ENCODE measurements at regions not wholly inside any gene's neighbourhood (a gene's known extent, or its start where the extent isn't known, plus 50 kb on each side); places are given as distances from the start of the nearest gene placed in this dataset.

DNA sequence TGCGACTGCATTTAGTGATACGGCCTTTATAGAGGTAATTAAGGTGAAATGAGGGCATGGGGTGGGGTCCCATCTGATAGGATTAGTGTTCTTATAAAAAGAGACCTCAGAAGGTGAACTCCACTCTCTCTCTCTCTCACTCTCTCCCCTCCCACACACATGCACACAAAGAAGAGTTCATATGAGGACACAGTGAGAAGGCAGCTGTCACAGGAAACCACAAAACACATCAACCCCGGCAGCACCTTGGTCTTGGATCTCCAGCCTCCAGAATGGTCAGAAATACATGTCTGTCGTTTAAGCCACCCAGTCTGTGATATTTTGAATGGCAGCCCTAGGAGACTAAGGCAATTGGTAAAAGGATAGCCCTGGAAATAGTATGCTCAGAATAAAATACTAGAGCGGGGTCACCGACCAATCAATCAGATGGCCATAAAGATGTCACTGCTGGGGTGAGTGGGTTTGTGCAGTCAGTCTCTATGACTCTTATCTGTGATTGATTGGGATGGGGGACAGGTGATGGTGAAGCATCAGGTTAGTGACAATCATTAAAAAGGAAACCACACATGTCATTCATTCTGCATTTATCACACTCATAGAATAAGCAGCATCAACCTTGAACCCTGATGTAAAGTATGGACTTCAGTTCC is 118.9 kb upstream of the POU3F3 start:
- DNase-seq, result no peak

DNA sequence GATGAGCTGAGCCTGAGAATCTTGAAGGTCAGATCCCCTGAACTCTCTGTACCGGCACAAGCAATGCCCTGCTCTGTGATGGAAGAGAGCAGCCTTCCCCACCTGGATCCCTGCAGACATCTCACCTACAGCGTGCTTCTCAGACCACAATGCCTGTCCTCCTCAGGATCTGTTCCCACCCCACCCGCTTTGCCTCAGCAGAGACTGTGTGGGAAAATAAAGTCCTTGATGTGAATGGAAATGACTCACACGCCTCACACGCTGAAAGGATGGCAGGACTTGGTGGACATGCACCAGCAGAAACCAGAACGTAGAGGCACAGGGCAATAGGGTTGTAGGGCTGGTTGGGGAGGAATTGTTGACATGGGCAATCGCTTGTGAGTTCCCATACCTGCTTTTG is 117.9 kb upstream of the POU3F3 start:
- no peak for DNase-seq

DNA sequence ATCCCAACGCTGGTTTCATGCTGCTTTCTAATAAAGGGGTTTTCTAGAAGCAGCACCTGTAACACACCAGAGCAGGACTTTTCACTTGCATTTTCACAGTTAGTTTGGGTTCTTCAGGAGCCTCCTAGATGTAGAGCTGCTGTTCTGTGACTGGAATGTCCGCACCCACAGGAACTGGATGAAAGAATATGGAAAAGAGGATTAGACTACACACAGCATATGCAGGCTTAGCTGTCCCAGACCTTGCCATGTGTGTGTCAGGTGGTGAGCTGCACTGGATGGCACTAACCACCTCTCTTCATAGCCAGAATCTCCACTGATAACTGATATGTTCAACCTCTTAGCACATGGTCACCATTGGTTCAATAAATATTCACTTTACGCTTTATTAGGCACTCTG is 112.1 kb upstream of the POU3F3 start:
- DNase-seq, result no peak

DNA sequence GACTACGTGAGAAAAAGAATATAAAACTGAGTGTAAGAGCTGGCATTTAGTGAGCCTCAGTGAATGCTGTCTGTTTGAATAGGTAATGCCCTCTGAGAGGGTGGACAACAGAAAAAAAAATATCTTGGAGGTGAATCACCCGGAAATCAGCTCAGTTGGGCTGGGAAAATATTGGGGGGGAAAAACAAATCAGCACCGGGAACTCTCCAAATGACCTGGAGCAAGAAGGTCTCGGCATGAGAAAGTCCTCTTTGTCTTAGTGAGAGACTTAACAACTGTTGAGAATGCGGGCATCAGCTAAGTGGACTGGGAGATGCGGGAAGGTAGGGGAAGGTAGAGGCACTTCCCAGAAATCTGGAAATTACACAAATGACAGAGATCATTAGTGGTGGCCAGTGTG is 109.4 kb upstream of the POU3F3 start:
- no peak for DNase-seq

DNA sequence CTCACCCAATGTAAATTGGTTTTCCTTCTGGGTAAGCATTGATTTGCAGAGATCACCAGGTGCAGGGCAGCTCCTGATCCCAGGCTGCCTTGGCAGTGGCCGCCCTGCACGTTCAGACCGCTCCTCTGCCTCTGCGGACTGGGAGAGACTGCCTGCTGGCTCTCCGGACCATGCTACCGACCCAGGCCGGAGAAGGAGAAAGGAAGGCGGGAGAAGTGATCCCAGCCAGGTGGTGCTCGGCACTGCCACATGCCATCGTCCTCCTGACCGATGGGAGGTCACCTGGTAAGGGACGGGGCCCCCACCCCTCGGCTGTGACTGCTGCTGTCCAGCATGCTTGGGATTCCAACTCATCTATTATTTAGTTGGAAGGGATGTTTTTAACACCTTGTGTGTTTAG is 108.1 kb upstream of the POU3F3 start:
- no peak for DNase-seq

DNA sequence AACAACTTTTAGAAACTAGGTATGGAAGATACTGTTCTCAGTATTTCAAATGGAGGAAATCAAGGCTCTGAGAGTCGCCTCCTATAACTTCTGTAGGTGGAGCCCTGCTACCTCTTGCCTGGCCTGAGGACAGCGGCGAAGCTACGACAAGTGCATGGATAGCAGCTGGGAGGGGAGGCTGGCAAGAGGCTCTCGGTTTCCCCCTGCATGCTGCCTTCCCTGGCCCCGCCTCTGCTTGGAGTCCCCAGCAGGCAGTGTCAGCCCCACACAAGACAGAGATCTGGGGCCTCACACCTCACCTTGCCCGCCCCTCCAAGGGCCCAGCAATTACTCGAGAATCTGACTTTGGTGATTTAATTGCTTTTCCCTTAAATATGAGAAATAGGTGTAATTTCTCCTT is 107.6 kb upstream of the POU3F3 start:
- DNase-seq, result no peak

DNA sequence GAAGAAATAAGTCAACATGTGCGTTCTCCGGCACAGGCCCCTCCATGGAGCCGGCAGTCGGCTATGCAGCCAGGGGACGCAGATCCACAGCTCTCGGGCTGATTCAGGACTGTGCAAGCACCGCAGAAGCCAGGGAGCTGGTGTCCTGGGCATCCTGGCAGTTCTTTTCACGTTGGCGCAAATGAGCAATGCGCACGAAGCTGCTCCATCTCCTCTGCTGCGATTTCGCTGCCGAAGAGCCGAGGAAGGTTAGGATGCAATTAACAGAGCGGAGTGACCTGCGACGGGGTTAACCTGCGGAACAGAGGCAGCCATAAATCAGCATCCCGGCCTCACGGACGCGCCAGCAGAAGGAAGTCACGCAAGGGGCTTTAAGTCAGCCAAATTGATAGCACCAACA is 107.1 kb upstream of the POU3F3 start:
- no peak for DNase-seq

DNA sequence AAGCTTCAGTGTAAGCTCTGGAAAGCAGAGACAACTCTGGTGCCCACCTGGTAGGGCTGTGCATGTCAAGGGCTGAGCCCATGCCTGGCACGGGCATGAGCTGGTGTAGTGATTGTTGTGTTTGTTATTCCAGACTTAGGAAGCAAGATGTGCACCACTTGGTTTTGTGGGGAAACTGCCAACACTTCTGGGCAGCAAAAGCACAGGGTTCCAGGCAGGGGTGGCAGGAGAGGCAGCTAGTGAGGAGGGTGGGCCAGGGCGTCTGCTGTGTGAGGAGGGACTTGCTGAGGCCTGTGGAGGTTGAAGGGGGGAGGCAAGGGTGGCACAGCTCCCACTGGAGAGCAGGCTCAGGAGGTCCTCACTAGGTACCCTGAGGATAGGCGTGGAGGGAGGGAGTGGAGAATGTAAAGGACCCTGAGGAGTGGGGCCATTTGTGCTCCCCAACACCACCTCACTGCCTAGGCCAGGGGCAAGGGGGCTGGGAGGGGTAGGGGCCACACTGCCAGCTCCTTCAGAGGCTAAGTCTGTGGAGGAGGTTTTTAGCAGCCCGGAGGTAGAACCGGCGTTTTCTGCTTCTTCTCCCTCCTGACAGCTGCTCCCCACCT is 104.0 kb upstream of the POU3F3 start:
- no peak for DNase-seq

DNA sequence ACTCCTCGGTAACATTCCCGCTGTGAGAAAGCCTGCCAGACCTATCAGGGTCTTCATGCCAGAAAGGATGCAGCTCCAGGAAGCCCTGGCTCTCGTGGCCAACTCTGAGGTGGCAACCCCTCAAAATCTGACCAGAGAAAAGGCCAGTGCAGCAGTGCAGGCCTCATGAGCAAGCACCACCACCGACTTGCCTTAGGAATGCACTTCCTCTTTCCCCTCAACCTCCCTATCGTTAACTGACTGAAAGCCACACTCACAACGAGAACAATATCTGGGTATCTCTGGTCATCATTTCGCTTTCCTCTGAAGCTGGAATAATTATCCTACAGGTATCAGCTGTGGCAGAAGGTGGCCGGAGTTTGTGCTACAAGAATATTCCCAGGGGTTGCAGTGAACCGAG is 101.4 kb upstream of the POU3F3 start:
- DNase-seq, result no peak

DNA sequence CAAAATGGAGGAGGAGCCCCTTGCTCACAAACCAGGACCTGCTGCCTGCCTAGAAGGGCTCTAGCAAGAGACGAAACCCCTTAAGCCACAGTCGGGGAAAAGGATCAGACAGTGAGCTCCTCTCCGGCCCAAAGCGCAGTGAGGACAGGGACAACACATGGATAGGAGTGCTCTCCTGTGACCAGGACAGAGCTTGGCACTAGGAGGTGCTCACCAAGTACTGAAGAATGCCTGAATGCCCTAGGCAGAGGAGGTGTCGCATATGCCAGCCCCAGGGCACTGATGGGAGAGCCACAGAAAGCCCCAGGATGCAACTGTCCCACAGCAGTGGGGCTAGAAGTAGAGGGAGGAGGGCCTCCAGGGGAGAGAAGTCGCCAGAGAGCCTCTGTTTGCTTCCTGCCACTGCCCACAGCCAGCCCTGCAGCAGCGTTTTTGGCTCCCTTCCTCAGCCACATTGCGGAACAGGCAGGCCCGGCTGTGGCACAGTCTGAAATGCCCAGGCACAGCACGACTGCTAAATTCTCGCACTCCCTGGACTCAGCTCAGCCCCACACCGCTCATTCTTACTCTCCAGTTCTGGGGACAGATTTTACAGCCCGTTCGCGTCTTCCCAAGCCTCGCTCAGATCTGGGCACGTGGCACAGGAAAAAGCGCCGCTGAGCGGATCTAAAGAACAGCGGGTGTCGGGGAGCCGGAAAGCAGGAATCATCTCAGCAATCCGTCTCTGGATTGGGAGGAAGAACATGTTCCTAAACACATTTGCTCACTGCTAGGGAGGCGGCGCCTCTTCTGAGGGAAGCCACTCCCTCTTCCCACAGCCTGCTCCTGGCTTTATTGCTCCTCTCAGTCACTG is 98.7 kb upstream of the POU3F3 start:
- DNase-seq, result no peak

DNA sequence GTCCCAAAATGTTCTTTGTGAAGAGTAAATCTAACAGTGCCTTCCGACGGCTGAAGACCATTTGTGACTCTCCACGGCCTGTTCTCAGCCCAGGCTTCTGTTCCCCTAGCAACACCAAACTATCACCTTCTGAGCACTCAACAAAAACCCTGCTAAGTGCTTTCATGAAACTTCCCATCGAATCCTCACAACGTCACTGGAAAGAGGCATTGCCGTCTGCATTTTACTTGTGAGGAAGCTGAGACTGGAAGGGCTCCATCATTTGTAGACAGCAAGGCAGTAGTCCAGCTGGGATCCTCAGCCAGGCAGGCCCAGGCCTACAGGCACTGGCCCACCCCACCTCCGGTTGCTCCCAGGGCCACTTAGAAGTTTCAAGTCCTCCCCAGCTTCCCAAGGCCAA is 97.8 kb upstream of the POU3F3 start:
- DNase-seq, result no peak

DNA sequence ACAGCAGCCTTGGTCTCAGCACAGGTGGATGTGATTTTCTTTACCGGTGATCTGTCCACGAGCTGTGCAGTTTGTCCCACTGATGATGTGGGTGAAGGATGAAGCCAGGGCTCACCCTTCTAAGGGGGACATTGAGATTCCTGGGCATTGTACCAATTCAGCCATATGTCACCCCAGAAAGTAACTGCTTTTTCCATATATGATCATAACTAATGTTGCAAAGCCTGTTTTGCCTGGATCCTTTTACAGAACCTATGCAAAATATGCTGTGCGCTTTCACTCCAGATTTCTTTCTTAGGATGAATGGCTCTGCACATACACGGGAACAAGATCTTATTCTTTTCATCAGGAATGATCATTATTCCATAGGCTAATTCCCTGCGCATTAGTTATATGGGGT is 96.9 kb upstream of the POU3F3 start:
- no peak for DNase-seq

DNA sequence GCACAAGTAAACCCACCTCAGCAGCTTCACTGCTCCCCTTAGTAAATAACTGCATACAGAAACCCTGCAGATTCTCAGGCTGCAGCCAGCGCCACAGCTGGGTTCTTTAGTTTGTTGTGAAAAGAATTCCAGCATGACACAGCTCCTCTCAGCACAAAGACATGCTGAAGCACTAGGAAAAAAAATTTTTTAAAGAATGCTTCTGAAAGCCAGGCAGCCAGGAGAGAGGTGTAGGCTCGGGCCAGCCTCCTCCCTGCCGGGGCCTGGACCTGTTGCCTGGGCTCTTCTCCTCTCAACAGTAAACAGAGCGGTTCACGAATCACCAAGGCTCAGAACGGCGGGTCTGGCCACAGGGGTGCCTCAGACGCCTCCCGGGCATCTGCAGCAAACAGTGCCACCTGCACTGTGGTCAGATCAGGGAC is 95.7 kb upstream of the POU3F3 start:
- no peak for DNase-seq

DNA sequence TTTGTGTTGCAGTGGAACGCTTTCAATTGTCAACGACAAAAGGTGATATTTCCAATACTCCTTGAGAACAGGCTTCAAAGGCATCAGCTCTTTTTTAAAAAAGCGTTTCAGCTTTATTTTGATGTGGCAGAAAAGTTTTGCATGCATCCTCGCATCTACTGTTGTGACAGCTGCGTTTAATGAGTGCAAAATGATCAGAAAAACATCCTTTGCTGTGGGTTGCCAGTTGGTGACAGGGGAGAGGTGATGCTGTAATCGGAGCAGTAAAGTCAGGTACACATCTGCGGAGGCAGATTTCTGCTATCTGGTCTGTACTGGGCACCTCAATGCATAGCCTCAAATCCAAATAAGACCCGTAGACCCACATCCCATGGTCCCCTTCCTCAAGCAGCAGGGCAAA is 91.9 kb upstream of the POU3F3 start:
- DNase-seq, result no peak

DNA sequence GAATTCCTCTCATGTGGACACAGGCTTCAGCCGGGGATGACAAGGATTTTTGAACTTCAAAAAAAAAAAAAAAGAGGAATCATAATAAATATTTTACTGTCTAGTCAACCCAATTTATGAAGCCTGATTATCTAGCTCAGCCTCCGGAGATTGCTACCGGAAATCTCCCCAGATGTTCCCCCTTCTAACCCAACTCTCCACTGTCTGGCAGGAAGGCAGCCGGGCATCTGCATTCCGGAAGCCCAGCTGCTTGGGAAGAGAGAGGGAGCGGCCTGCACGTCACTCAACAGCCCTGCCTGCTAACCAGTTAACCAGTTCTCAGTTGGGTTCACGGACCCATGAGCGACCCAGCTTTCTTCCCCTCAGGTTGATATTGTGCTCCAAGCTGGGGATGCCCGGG is 87.2 kb upstream of the POU3F3 start:
- no peak for DNase-seq

DNA sequence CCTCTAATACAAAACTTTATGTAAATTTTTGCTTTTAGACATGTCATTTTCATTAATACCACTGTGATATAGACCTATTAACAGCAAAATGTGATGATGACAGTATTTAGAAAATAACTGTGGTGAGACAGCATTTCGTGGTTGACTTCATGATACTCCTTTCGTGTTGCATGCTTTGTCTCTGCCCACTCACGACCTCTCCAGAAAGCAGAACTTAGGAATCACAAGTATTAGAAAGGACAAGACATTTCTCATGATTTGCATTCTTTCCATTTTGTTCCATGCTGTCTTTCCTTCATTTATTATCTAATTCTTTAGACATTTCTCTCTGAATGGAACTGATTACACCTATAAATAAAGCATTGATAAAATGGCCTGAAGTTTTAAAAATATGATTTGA is 85.2 kb upstream of the POU3F3 start:
- no peak for DNase-seq

DNA sequence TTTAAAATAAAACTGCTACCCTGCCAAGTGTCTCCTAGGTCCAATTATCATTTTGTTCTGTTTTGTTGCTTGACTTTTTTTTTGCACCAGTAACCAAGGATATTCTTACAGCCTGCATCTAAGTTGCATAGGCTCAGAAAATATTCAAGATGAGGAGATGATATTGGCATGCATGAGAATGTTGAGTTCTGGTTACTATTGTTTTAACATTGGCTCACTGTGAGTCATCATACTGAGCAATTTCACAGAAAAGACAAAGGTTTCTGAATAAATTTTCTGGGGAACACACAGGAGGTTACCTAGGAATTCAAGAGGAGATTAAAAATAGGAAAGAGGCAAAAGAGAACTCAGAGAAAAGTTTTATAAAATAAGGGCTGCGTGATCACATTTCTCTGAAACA is 84.8 kb upstream of the POU3F3 start:
- DNase-seq, result no peak

DNA sequence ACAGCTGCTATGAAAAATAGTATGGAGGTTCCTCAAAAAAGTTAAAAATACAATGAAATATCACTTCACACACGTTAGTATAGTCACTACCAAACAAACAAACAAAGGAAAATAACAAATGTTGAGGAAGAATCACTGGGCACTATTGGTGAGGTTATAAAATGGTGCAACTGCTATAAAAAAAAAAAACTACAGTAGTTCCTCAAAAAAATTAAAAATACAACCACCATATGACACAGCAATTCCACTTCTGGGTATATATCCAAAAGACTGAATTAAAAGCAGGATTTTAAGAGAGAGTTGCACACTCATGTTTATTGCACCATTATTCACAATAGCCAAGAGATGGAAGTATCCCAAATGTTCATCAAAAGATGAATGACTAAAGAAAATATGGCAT is 80.9 kb upstream of the POU3F3 start:
- no peak for DNase-seq

DNA sequence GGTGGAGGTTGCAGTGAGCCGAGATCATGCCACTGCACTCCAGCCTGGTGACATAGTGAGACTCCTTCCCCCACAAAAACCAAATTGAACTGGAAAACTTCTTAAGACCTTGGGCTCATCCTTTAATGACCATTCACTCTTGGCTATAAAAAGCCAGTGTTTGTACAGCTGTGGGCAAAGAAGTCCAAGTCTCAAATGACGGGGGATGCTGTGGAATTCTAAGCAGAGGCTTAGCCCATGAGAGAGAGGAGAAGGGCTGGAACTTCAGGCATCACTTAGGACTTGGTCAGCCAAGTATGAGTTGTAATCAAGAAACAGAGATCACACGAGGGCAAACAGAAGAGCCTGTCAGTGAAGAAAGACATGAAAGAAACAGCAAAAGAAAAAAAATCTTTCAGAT is 79.3 kb upstream of the POU3F3 start:
- DNase-seq, result no peak

DNA sequence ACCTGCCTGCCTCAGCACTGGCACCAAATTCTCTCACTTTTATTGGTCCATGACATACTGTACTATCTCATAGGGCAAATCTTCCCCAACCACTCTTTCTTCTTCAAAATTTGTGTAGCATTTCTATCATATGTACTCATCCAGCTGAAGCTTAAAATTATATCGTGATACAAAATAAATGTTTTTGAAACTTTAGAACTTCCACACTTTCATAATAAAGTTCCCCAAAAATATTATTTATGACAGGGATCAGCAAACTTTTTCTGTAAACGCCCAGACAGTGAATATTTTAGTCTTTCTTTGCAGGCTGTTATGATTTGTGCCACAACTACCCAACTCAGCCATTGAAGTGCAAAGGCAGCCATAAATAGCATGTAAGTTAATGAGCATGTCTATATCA is 76.2 kb upstream of the POU3F3 start:
- no peak for DNase-seq

DNA sequence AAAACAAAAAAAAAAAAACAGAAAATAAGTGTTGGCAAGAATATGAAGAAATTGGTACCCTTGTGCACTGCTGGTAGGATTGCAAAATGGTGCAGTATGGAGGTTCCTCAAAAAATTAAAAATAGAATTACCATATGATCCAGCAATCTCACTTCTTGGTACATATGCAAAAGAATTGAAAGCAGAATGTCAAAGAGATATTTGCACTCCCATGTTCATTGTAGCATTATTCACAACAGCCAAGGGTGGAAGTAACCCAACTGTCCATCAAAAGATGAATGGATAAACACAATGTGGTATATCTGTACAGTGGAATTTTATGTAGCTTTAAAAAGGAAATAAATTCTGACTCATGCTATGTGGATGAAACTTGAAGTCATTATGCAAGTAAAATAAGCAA is 72.8 kb upstream of the POU3F3 start:
- no peak for DNase-seq

DNA sequence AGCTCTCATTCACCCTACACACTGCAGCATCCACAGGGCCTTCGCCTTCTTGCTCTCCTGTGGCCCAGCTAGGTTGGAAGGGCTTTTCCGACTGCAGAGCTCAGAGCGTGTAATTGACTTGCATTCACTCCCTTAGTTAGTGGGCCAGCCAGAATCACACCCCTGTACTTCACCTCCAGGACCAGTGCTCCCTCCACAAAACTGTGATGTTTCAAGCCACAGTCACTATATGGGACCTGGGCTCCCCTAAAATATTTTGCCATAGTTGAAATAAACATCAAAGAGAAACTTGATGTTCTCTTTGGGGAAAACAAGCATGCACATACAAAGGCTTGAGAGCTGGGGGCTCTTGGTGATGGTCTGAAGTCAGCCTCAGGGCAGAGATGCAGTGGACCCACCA is 69.7 kb upstream of the POU3F3 start:
- no peak for DNase-seq

DNA sequence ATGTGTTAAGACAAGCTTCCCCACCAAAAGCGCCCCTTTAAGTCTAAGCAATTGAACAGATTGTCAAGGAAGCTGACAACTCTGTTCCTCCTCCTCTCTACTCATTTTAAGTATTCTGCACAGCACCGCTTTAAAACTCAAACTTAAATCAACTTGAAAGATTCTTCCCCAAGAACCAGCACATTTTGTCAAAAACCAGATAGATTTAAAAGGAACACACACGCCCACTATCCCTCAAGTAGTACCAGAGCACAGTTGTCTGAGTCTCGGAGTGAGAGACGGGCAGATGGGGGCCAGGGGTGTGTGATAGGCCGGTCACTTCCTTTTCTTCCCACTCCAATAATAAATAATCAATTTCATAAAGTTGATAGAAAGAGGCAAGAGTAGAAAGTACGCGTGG is 67.7 kb upstream of the POU3F3 start:
- no peak for DNase-seq

DNA sequence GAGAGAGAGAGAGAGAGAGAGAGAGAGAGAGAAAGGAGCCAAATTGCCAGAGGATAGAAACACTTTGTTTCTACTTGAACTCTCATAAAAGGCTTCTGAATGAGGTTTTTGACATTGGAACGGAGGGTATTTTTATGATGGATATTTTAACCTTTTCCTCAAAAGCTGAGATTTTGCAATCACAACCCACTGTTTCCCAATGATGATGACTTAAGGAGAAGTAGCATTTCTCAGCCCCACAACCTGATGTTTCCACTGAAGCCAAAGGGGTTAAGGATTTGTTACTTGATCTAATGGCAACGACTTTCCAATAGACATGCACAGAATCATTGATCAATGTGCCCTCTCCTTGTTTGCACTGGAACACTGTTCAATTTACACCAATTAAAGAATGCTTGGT is 67.1 kb upstream of the POU3F3 start:
- no peak for DNase-seq
